Aorta (tissue), 5 donors: ENCODE measurements at regions not wholly inside any gene's neighbourhood (a gene's known extent, or its start where the extent isn't known, plus 50 kb on each side); places are given as distances from the start of the nearest gene placed in this dataset.

Source experiments
- ATAC-seq: fragments of 200-7000 bp; cut with Tn5 transposase; one replicate; pipeline ENCODE4 v1.9.1; 2022; ENCODE audit warnings: moderate library complexity; ENCODE audit not compliant: low FRiP score
- DNase-seq, 2 donors: peaks; one replicate each; pipeline ENCODE4 v3.0.0-alpha.2; 2020
- H3K27ac ChIP-seq, 2 donors: one replicate each; pipeline ENCODE4 v1.5.1; 2013; ENCODE audit warnings: low read length in 2 of 2, mild to moderate bottlenecking in 2 of 2, moderate library complexity in 2 of 2, control low read depth in 1 of 2, inconsistent platforms in 1 of 2, low read depth in 1 of 2
- H3K27me3 ChIP-seq, 2 donors: one replicate each; pipeline ENCODE4 v1.6.1; 2013; ENCODE audit warnings: control low read depth in 1 of 2, low read length in 1 of 2, mild to moderate bottlenecking in 1 of 2, moderate library complexity in 1 of 2; ENCODE audit not compliant: insufficient read depth in 2 of 2, control insufficient read depth in 1 of 2
- H3K36me3 ChIP-seq, 2 donors: one replicate each; pipeline ENCODE4 v1.6.1; 2013; ENCODE audit warnings: control low read depth in 1 of 2, low read length in 1 of 2, mild to moderate bottlenecking in 1 of 2; ENCODE audit not compliant: insufficient read depth in 2 of 2, control insufficient read depth in 1 of 2
- H3K4me1 ChIP-seq, 2 donors: one replicate each; pipeline ENCODE4 v1.6.1; 2013; ENCODE audit warnings: low read length in 2 of 2, control low read depth in 1 of 2, mild to moderate bottlenecking in 1 of 2, moderate library complexity in 1 of 2; ENCODE audit not compliant: insufficient read depth in 2 of 2, control insufficient read depth in 1 of 2
- H3K4me3 ChIP-seq, 2 donors: one replicate each; pipeline ENCODE4 v1.5.1; 2013; ENCODE audit warnings: low read length in 2 of 2, control low read depth in 1 of 2, mild to moderate bottlenecking in 1 of 2
- H3K9me3 ChIP-seq: one replicate; pipeline ENCODE4 v1.6.1; 2013; ENCODE audit warnings: mild to moderate bottlenecking, low read length; ENCODE audit not compliant: control insufficient read depth
- WGBS, 2 donors: extraction: QIAGEN DNeasy Blood & Tissue Kit; methylation state at CpG; one replicate each; pipeline ENCODE4 v1.1.7; 2013; 5-methylcytosine and 5-hydroxymethylcytosine counted together
- intact Hi-C, 2 donors: fragments of 100-400 bp; cut with DNase I; formaldehyde crosslinking; loops; one replicate each; pipeline versions ENCODE4 v1.14.2 to v1.15.0; 2022
- donor health status: healthy with polysubstance abuse.
- donor health status: Bipolar disorder and iron deficiency.
- donor health status: DM: no; HTN: no; CAD: no.
- donor health status: DM: no; HTN: no; CAD: no.
- donor health status: DM: yes; HTN: yes; CAD: no.

- no peaks in the 10 kb centered on the region for H3K9me3 ChIP-seq
- no peak overlapping the region for H3K27ac ChIP-seq
- DNase-seq, result no peak
- 67 to 69% methylated on average over 6 of the region's 6 CpGs for WGBS, 2 donors
- intact Hi-C loops, result no loop called here
- no peaks in the 10 kb centered on the region for H3K27me3 ChIP-seq
- ATAC-seq, result no peak
- H3K4me1 ChIP-seq, result no peaks in the 10 kb centered on the region
- H3K4me3 ChIP-seq, result no peak overlapping the region
- H3K36me3 ChIP-seq, result no peaks in the 10 kb centered on the region
Observed at GRCh38 chr5:81842795-81843398, 92.0 kb upstream of the SSBP2 start.

GRCh38 chr5:81839034-81839433 lies 88.1 kb upstream of the SSBP2 start:
- no peaks in the 10 kb centered on the region for H3K27me3 ChIP-seq
- H3K4me1 ChIP-seq, result no peaks in the 10 kb centered on the region
- no peaks in the 10 kb centered on the region for H3K9me3 ChIP-seq
- H3K27ac ChIP-seq, result no peak overlapping the region
- no peaks in the 10 kb centered on the region for H3K36me3 ChIP-seq
- no peak for ATAC-seq
- DNase-seq, result no peak
- intact Hi-C loops, result no loop called here
- H3K4me3 ChIP-seq, result no peak overlapping the region
- WGBS, 2 donors, result 78 to 80% methylated on average over 3 of the region's 3 CpGs

- intact Hi-C loops, result no loop called here
- no peaks in the 10 kb centered on the region for H3K27me3 ChIP-seq
- H3K4me3 ChIP-seq, result no peak overlapping the region
- H3K36me3 ChIP-seq, result no peaks in the 10 kb centered on the region
- ATAC-seq, result no peak
- H3K27ac ChIP-seq, result no peak overlapping the region
- WGBS, 2 donors, result 61 to 79% methylated on average over 2 of the region's 2 CpGs
- H3K9me3 ChIP-seq, result no peaks in the 10 kb centered on the region
- no peak for DNase-seq
- H3K4me1 ChIP-seq, result no peaks in the 10 kb centered on the region
Observed at GRCh38 chr5:81838307-81838906, 87.5 kb upstream of the SSBP2 start.

- intact Hi-C loops, result no loop called here
- H3K27me3 ChIP-seq, result no peaks in the 10 kb centered on the region
- DNase-seq (no peak), ATAC-seq (no peak)
- no peak overlapping the region for H3K27ac ChIP-seq
- H3K36me3 ChIP-seq, result no peaks in the 10 kb centered on the region
- 87 to 92% methylated on average over 4 of the region's 4 CpGs for WGBS, 2 donors
- H3K4me1 ChIP-seq, result no peaks in the 10 kb centered on the region
- H3K4me3 ChIP-seq, result no peak overlapping the region
- no peaks in the 10 kb centered on the region for H3K9me3 ChIP-seq
Observed at GRCh38 chr5:81837667-81838306, 86.9 kb upstream of the SSBP2 start.

- Histone ChIP-seq H3K9me3 (no peaks in the 10 kb centered on the region), H3K36me3 (no peaks in the 10 kb centered on the region), H3K27me3 (no peaks in the 10 kb centered on the region), H3K4me1 (no peaks in the 10 kb centered on the region), H3K4me3 (no peak overlapping the region), H3K27ac (no peak overlapping the region)
- ATAC-seq, result no peak
- DNase-seq, result no peak
- intact Hi-C loops, result no loop called here
- 40 to 43% methylated on average over 4 of the region's 4 CpGs for WGBS, 2 donors
Observed at GRCh38 chr5:81835814-81836367, 85.0 kb upstream of the SSBP2 start.

- WGBS, 2 donors, result 96 to 97% methylated on average over 11 of the region's 11 CpGs
- Histone ChIP-seq H3K4me3 (no peak overlapping the region), H3K27me3 (no peaks in the 10 kb centered on the region), H3K4me1 (no peaks in the 10 kb centered on the region), H3K27ac (no peak overlapping the region), H3K36me3 (no peaks in the 10 kb centered on the region), H3K9me3 (no peaks in the 10 kb centered on the region)
- ATAC-seq, result no peak
- no peak for DNase-seq
- intact Hi-C loops, result no loop called here
Observed at GRCh38 chr5:81834021-81834660, 83.2 kb upstream of the SSBP2 start.

- no peaks in the 10 kb centered on the region for H3K36me3 ChIP-seq
- H3K27ac ChIP-seq, result no peak overlapping the region
- ATAC-seq, result no peak
- intact Hi-C loops, result no loop called here
- H3K27me3 ChIP-seq, result no peaks in the 10 kb centered on the region
- no peaks in the 10 kb centered on the region for H3K4me1 ChIP-seq
- WGBS, 2 donors, result 65% methylated on average over 2 of the region's 2 CpGs
- no peak for DNase-seq
- H3K9me3 ChIP-seq, result no peaks in the 10 kb centered on the region
- no peak overlapping the region for H3K4me3 ChIP-seq
Observed at GRCh38 chr5:81830596-81830995, 79.7 kb upstream of the SSBP2 start.

- H3K27ac ChIP-seq, result no peak overlapping the region
- no peak overlapping the region for H3K4me3 ChIP-seq
- H3K27me3 ChIP-seq, result no peaks in the 10 kb centered on the region
- H3K36me3 ChIP-seq, result no peaks in the 10 kb centered on the region
- peak in 1 of 2 donors; percentile 51 for DNase-seq
- H3K4me1 ChIP-seq, result no peaks in the 10 kb centered on the region
- intact Hi-C loops, result no loop called here
- ATAC-seq, result no peak
- H3K9me3 ChIP-seq, result no peaks in the 10 kb centered on the region
- 89 to 90% methylated on average over 5 of the region's 5 CpGs for WGBS, 2 donors
Observed at GRCh38 chr5:81829242-81829641, 78.3 kb upstream of the SSBP2 start.
